ENCODE measurements at regions not wholly inside any gene's neighbourhood (a gene's known extent, or its start where the extent isn't known, plus 50 kb on each side); places are given as distances from the start of the nearest gene placed in this dataset.

DNA sequence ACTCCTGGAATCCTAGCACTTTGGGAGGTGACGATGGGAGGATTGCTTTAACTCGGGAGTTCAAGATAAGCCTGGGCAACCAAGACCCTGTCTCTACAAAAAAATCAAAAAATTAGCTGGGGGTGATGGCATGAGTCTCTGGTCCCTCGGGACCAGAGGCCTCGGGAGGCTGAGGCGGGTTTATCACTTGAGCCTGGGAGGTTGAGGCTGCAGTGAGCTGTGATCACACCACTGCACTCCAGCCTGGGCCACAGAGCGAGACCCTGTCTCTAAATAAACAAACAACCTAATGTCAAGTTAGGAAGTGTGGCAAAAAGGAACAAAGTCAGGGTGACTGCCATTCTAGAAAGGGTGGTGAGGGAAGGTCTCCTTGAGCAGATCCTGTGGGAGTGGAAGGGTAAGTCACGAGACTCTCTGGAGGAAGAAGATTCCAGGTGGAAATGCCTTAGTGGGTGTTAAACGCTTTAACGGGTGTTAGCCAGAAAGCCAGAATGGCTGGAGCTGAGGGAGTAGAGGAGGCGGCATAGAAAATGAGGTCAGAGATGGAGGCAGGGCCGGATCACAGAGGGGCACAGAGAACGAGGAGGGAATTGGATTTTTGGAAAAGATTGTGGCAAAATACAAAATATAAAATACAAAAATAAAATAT, 62.2 kb upstream of the ATP5PO start:
- no peak overlapping the region for H3K27ac ChIP-seq
- H3K9me3 ChIP-seq (ENCODE audit: severe bottlenecking), result peaks cover 8% of the 10 kb centered on the region
- H3K36me3 ChIP-seq, result no peaks in the 10 kb centered on the region
- peaks cover 74% of the 10 kb centered on the region for H3K27me3 ChIP-seq (ENCODE audit: insufficient read depth, low read depth, severe bottlenecking)
- no peak for DNase-seq
- TF ChIP-seq, protein P1, sequence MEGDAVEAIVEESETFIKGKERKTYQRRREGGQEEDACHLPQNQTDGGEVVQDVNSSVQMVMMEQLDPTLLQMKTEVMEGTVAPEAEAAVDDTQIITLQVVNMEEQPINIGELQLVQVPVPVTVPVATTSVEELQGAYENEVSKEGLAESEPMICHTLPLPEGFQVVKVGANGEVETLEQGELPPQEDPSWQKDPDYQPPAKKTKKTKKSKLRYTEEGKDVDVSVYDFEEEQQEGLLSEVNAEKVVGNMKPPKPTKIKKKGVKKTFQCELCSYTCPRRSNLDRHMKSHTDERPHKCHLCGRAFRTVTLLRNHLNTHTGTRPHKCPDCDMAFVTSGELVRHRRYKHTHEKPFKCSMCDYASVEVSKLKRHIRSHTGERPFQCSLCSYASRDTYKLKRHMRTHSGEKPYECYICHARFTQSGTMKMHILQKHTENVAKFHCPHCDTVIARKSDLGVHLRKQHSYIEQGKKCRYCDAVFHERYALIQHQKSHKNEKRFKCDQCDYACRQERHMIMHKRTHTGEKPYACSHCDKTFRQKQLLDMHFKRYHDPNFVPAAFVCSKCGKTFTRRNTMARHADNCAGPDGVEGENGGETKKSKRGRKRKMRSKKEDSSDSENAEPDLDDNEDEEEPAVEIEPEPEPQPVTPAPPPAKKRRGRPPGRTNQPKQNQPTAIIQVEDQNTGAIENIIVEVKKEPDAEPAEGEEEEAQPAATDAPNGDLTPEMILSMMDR (IDR thresholded peaks at IDR 0.05; ENCODE audit: low read depth, low read length), result no peak
- no peak overlapping the region for H3K4me3 ChIP-seq (ENCODE audit: low read depth, low read length)

DNA sequence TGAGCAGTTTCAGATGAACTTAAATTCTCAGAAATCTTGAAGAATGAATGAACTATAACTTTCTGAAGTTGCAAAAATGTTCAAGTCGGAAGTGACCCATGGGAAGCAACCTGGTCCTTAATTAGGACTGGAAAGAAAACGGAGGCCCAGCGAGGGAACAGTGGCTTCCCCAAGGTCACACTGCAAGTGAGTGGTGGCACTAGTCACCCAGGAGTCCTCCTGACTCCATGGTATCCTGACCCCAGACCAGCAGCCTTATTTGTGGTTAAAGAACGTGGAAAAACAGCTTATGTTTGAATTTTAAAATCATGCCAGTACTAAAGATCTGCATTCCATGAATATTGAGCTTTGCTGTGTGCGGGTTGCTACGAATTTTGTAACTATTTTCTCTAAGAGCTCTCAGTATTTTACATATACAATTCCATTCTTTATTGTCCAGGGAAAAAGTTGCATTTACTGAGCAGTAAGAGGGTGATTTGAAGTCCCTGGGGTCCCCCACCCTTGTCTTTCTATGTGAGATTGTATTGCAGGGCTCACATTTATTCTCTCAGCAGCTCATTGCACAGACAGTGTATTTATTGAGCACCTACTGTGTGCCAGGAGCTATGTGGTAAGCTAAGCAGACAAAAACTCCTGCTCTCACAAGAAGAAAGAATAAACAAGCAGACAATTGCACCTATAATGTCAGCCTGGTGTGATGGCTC, 61.6 kb upstream of the ATP5PO start:
- Histone ChIP-seq H3K4me3 (ENCODE audit: low read depth, low read length) (no peak overlapping the region), H3K27me3 (ENCODE audit: insufficient read depth, low read depth, severe bottlenecking) (peaks cover 72% of the 10 kb centered on the region), H3K36me3 (no peaks in the 10 kb centered on the region), H3K9me3 (ENCODE audit: severe bottlenecking) (peaks cover 8% of the 10 kb centered on the region), H3K27ac (no peak overlapping the region)
- TF ChIP-seq, protein P1 (IDR thresholded peaks at IDR 0.05; ENCODE audit: low read depth, low read length), result no peak
- no peak for DNase-seq

DNA sequence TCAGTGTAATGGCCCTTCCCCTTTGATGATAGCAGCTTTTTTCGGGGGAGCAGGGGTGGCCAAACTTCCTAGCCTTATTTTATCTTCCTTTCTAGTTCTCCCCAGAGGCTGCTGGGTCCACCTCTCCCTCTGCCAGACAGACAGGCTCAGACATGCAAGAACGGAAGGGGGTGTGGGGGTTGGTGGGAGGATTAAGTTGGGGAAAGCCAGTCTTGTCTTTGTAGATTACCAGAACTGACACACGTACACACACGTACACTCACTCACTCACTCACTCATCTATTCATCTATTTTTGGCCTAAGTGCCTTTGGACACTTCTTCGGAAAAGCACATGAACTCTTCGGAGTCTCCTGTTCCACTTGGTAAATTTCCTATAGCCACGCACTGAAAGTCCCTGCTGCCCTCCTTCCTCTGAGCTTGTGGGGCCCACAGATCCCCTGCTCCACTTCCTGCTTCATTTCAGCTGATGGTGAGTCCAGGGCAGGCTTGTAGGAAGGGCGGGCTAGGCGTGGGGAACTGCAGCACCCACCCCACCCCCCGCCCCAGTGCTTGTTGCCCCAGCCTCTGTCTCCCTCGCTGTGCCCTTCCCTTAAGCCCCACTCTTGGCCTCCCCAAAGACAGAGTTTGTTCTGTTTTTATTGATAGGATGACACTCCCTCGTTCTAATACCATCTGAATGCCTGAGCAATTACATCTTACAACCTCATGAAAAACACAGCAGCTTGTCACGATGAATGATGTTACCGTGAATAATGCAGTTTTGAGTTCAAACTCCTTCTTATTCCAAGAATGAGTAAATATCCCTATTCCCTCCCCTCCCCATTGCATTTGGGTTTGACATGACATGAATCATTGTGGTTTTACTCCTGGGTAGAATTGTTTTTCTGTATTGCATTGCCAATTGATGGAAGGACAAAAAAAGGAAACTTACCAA, 60.7 kb upstream of the ATP5PO start:
- H3K4me3 ChIP-seq (ENCODE audit: low read depth, low read length), result no peak overlapping the region
- H3K27me3 ChIP-seq (ENCODE audit: insufficient read depth, low read depth, severe bottlenecking), result peaks cover 72% of the 10 kb centered on the region
- peaks cover 5% of the 10 kb centered on the region for H3K9me3 ChIP-seq (ENCODE audit: severe bottlenecking)
- peak overlapping the region; percentile 29; the same call in 1 of the 2 replicates for H3K27ac ChIP-seq
- H3K36me3 ChIP-seq, result no peaks in the 10 kb centered on the region
- peak; percentile 80 for DNase-seq
- TF ChIP-seq, protein P1 (IDR thresholded peaks at IDR 0.05; ENCODE audit: low read depth, low read length), result no peak

DNA sequence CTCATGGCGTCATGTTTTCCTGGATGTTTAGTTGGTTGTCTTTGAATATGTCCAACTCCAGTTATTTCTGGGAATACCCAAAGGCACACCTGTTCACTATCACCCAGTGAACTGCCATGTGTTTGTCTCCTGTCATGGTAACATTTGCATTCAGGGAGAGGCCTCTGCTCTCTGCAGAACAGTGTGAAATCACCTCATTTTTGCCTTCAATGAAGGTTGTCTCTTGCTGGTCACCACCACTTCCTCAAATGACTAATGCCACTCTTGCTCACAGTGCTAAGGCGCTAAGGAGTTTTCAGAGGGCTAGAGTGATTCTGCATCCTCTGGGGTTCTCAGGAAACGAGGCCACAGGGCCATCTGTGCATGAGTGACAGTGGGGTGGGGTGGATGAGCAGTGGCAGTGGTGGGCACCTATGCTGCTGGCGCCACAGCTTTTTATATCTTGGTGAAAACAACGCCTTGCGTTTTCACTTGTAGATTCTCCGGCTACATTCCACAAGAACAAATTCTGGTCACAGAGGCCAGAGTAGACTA, 60.0 kb upstream of the ATP5PO start:
- peaks cover 72% of the 10 kb centered on the region for H3K27me3 ChIP-seq (ENCODE audit: insufficient read depth, low read depth, severe bottlenecking)
- H3K4me3 ChIP-seq (ENCODE audit: low read depth, low read length), result no peak overlapping the region
- H3K27ac ChIP-seq, result peak overlapping the region; percentile 29; the same call in 1 of the 2 replicates
- peaks cover 3% of the 10 kb centered on the region for H3K9me3 ChIP-seq (ENCODE audit: severe bottlenecking)
- no peak for DNase-seq
- TF ChIP-seq, protein P1 (IDR thresholded peaks at IDR 0.05; ENCODE audit: low read depth, low read length), result no peak
- no peaks in the 10 kb centered on the region for H3K36me3 ChIP-seq

DNA sequence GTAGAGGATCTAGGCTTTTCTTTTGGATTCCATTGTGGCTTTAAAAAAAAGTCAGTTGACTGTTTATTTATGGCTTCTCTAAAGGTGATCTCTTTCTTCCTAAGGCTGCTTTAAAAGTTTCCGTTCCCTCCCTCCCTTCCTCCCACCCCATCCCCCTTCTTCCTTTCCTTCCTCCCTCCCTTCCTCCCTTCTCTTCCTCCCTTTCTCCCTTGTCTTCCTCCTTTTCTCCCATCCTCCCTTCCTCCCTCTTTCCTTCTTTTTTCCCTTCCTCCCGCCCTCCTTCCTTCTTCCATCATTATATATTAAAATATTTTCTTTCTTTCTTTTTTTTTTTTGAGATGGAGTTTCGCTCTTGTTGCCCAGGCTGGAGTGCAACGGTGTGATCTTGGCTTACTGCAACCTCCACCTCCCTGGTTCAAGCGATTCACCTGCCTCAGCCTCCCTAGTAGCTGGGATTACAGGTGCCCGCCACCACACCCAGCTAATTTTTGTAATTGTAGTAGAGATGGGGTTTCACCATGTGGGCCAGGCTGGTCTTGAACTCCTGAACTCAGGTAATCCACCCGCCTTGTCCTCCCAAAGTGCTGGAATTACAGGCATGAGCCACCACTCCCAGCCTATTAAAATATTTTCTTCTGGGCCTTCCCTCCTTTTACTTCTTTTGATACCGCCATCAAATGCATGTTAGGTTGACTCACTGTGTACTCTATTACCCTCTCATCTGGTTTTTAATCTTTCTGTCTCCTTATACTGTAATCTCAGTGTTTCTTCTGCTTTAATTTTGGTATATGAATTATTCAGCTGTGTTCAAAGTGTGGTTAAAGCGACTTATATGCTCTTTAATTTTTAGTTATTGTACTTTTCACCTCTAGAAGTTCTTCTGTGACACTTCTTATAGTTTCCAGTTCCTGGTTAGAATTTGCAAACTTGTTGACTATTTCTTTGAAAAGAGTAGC, 59.2 kb upstream of the ATP5PO start:
- TF ChIP-seq, protein P1 (IDR thresholded peaks at IDR 0.05; ENCODE audit: low read depth, low read length), result no peak

More for the DNA sequence above, 59.2 kb upstream of the ATP5PO start:
- Histone ChIP-seq H3K27ac (no peak overlapping the region), H3K36me3 (no peaks in the 10 kb centered on the region), H3K4me3 (ENCODE audit: low read depth, low read length) (no peak overlapping the region), H3K27me3 (ENCODE audit: insufficient read depth, low read depth, severe bottlenecking) (peaks cover 72% of the 10 kb centered on the region), H3K9me3 (ENCODE audit: severe bottlenecking) (peaks cover 3% of the 10 kb centered on the region)
- DNase-seq, result no peak
